ENCODE measurements at regions not wholly inside any gene's neighbourhood (a gene's known extent, or its start where the extent isn't known, plus 50 kb on each side); places are given as distances from the start of the nearest gene placed in this dataset.

DNA sequence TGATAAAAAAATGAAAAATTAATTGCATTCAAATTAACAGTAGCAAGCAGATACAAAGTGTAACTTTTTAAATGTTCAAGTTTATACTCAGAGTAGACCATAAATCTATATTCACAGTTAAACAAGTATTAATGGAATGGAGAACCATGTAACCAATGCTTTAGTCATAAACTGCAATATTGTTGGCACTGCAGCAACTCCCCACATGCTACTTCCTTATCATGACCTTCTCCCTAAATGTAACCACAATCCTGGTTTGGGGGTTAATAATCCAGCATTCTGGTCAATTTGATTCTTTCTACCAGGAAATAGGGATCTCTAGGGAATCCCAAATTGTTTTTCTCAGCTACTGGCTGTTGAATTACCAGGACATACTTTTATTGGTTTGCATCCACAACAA, 223.9 kb upstream of the DCAF8L1 start:
- no peaks in the 10 kb centered on the region for H3K36me3 ChIP-seq
- no peaks in the 10 kb centered on the region for H3K27me3 ChIP-seq (ENCODE audit: insufficient read depth, low read depth, severe bottlenecking)
- no peak for DNase-seq
- no peaks in the 10 kb centered on the region for H3K9me3 ChIP-seq (ENCODE audit: severe bottlenecking)
- no peak overlapping the region for H3K27ac ChIP-seq
- no peak overlapping the region for H3K4me3 ChIP-seq (ENCODE audit: low read depth, low read length)
- no peak for TF ChIP-seq CTCF (IDR thresholded peaks at IDR 0.05; ENCODE audit: low read depth, low read length)

DNA sequence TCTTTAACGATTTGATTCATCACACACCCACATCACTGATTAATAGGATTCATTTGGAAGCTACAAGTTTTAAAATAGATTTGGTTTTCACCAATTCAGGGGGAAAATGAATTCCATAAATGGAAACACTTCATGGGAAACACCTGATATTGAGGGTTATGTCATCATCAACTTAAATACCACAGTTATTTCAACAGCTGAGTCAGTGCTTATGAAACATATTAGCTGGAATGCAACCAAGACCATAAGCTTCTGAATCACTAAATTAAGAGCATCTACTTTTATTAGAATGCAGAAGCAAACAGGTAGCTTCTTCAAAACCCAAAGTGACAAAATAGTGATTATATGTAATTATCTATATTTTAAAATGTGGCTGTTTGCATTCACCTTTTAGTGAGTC, 207.8 kb upstream of the DCAF8L1 start:
- Histone ChIP-seq H3K27ac (no peak overlapping the region), H3K9me3 (ENCODE audit: severe bottlenecking) (no peaks in the 10 kb centered on the region), H3K4me3 (ENCODE audit: low read depth, low read length) (no peak overlapping the region), H3K27me3 (ENCODE audit: insufficient read depth, low read depth, severe bottlenecking) (no peaks in the 10 kb centered on the region), H3K36me3 (no peaks in the 10 kb centered on the region)
- TF ChIP-seq CTCF (IDR thresholded peaks at IDR 0.05; ENCODE audit: low read depth, low read length): no peak
- no peak for DNase-seq

- no peak overlapping the region for H3K4me3 ChIP-seq (ENCODE audit: low read depth, low read length)
- TF ChIP-seq CTCF (IDR thresholded peaks at IDR 0.05; ENCODE audit: low read depth, low read length): no peak
- no peaks in the 10 kb centered on the region for H3K9me3 ChIP-seq (ENCODE audit: severe bottlenecking)
- H3K27ac ChIP-seq: no peak overlapping the region
- H3K36me3 ChIP-seq: no peaks in the 10 kb centered on the region
- no peaks in the 10 kb centered on the region for H3K27me3 ChIP-seq (ENCODE audit: insufficient read depth, low read depth, severe bottlenecking)
- no peak for DNase-seq
Observed at GRCh38 chrX:28188526-28188925, 207.3 kb upstream of the DCAF8L1 start.

DNA sequence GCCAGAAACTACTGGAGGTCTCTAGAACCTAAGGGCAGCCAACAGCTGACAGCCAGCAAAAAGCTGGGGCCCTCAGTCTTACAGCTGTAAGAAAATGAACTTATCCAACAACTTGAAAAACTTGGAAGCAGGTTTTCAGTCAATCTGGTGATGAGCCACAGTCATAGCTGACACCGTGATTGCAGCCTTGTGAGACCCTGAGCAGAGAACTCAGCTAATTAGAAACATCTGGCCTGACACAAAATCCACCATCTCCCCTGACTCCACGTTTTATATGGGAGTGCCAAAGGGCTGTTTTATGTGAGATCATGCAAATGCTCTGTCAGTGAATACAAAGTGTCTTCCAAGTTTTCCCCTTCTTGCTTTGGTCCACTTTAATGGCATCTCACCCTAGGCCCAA, 198.8 kb upstream of the DCAF8L1 start:
- Histone ChIP-seq H3K4me3 (ENCODE audit: low read depth, low read length) (no peak overlapping the region), H3K36me3 (no peaks in the 10 kb centered on the region), H3K27me3 (ENCODE audit: insufficient read depth, low read depth, severe bottlenecking) (peaks cover 7% of the 10 kb centered on the region), H3K9me3 (ENCODE audit: severe bottlenecking) (no peaks in the 10 kb centered on the region), H3K27ac (no peak overlapping the region)
- DNase-seq: no peak
- TF ChIP-seq CTCF (IDR thresholded peaks at IDR 0.05; ENCODE audit: low read depth, low read length): no peak

DNA sequence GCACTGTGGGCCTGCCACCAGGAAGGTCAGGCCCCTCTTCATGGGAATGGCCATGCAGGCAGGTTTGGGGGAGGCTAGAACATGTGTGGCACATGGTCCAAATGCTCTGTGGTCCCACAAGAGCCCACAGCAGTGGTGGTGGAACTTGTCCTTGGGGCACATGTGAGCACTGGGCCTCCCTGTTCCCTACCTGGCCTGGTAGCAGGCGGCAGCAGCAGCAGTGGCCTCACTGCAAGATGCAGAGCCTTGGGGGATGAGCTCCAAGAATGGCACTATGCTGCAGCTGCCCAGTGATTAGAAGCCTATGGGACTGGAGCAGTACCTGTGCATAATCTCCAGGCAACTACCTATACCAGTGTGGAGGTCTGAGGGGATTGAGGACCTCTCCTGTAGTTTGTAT, 197.0 kb upstream of the DCAF8L1 start:
- Histone ChIP-seq H3K27ac (no peak overlapping the region), H3K27me3 (ENCODE audit: insufficient read depth, low read depth, severe bottlenecking) (peaks cover 7% of the 10 kb centered on the region), H3K4me3 (ENCODE audit: low read depth, low read length) (no peak overlapping the region), H3K36me3 (no peaks in the 10 kb centered on the region), H3K9me3 (ENCODE audit: severe bottlenecking) (no peaks in the 10 kb centered on the region)
- no peak for DNase-seq
- TF ChIP-seq CTCF (IDR thresholded peaks at IDR 0.05; ENCODE audit: low read depth, low read length): no peak

DNA sequence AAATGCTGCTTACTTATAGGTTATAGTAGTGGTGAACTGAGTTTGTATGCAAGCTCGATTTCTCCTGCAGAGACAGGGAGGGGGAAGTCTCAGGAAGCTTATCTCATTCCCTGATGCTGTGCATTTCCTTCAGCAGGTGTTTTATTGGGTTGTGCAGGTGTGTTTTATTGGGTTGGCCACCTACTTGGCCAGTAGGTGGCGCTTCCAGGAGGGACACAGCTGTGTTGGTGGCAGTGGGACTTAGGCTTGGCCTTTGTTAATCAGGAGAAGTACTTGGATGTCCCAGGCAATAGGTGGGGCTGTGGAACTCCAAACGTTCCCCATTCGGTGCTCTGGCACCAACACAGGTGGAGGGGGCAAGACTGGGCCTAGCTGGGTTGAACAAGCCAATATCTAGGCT, 196.0 kb upstream of the DCAF8L1 start:
- Histone ChIP-seq H3K27ac (no peak overlapping the region), H3K36me3 (no peaks in the 10 kb centered on the region), H3K9me3 (ENCODE audit: severe bottlenecking) (no peaks in the 10 kb centered on the region), H3K4me3 (ENCODE audit: low read depth, low read length) (no peak overlapping the region), H3K27me3 (ENCODE audit: insufficient read depth, low read depth, severe bottlenecking) (peaks cover 7% of the 10 kb centered on the region)
- peak; percentile 47 for DNase-seq
- TF ChIP-seq CTCF (IDR thresholded peaks at IDR 0.05; ENCODE audit: low read depth, low read length): peak; percentile 78

Data from WERI-Rb-1 (cell line).